Activated CD8-positive, alpha-beta memory T cell treated with anti-CD3 and anti-CD28 coated beads for 48 hours (primary cell): ENCODE measurements at regions not wholly inside any gene's neighbourhood (a gene's known extent, or its start where the extent isn't known, plus 50 kb on each side); places are given as distances from the start of the nearest gene placed in this dataset.
"Not testable (repeated sequence)": the region's sequence is repeated elsewhere in the genome, so short reads cannot be mapped to it uniquely, and the experiment has no call there.

Experiments
- DNase-seq, 3 experiments: peaks; one replicate each; pipeline ENCODE4 v3.0.0-alpha.2; 2020; ENCODE audit warnings: low read depth in 2 of 3, low spot score in 2 of 3

- DNase-seq, result no peak
Observed at GRCh38 chr17:33680472-33680871, 387.4 kb upstream of the ASIC2 start.

GRCh38 chr17:33682599-33682998, 389.5 kb upstream of the ASIC2 start:
- DNase-seq, result no peak

- no peak for DNase-seq
Observed at GRCh38 chr17:33684735-33685134, 391.6 kb upstream of the ASIC2 start.

GRCh38 chr17:33686171-33686570, 393.1 kb upstream of the ASIC2 start:
- DNase-seq, result peak in 1 of 3 experiments; percentile 6

- DNase-seq, result no peak
Observed at GRCh38 chr17:33687831-33688230, 394.7 kb upstream of the ASIC2 start.

GRCh38 chr17:33688771-33689170, 395.7 kb upstream of the ASIC2 start:
- DNase-seq, result no peak

- DNase-seq, result no peak
Observed at GRCh38 chr17:33689725-33690124, 396.6 kb upstream of the ASIC2 start.

GRCh38 chr17:33695431-33695830, 402.3 kb upstream of the ASIC2 start:
- no peak for DNase-seq

- DNase-seq, result no peak
Observed at GRCh38 chr17:33696102-33696501, 403.0 kb upstream of the ASIC2 start.

GRCh38 chr17:33697557-33697956, 404.5 kb upstream of the ASIC2 start:
- no peak for DNase-seq

- no peak for DNase-seq
Observed at GRCh38 chr17:33701910-33702309, 408.8 kb upstream of the ASIC2 start.

- DNase-seq, result no peak
Observed at GRCh38 chr17:33704856-33705255, 411.8 kb upstream of the ASIC2 start.

- DNase-seq, result no peak
Observed at GRCh38 chr17:33709881-33710280, 416.8 kb upstream of the ASIC2 start.

GRCh38 chr17:33712120-33712519, 419.0 kb upstream of the ASIC2 start:
- no peak for DNase-seq

- no peak for DNase-seq
Observed at GRCh38 chr17:33716957-33717356, 423.9 kb upstream of the ASIC2 start.

- DNase-seq, result not testable (repeated sequence)
Observed at GRCh38 chr17:33723736-33724135, 430.6 kb upstream of the ASIC2 start.

- DNase-seq, result no peak
Observed at GRCh38 chr17:33725675-33726271, 432.7 kb upstream of the ASIC2 start.

- DNase-seq, result no peak
Observed at GRCh38 chr17:33730131-33730530, 437.0 kb upstream of the ASIC2 start.

GRCh38 chr17:33732116-33732515, 439.0 kb upstream of the ASIC2 start:
- DNase-seq, result no peak

GRCh38 chr17:33739714-33740113, 446.6 kb upstream of the ASIC2 start:
- no peak for DNase-seq

- no peak for DNase-seq
Observed at GRCh38 chr17:33745047-33745760, 452.1 kb upstream of the ASIC2 start.

GRCh38 chr17:33749171-33749570, 456.1 kb upstream of the ASIC2 start:
- DNase-seq, result no peak
